ENCODE measurements at regions not wholly inside any gene's neighbourhood (a gene's known extent, or its start where the extent isn't known, plus 50 kb on each side); places are given as distances from the start of the nearest gene placed in this dataset.

DNA sequence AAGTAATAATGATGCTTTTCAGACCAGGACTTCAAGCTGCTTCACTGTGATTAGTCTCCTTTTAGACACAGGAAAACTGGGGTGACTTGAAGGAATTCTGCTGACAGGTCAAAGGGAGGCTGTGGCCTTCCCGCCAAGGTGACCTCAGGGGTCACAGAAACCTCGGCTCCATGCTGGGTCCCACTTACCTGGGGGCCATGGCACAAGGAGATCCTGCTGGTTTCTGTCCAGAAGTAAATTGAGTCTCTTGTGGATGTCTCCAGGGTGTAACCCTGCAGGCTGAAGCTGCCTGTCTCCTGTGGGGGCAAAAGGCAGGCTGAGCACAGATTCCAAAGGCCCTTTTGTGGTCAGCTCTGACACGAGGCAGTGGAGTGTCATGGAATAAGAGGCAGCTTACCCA, 138.7 kb upstream of the MED13L start:
- H4K20me1 ChIP-seq (ENCODE audit: control insufficient read depth, extremely low read depth, insufficient read depth, low read length) = no peaks in the 10 kb centered on the region
- no peaks in the 10 kb centered on the region for H3K36me3 ChIP-seq (ENCODE audit: control insufficient read depth, insufficient read depth, low read length)
- H3K9me3 ChIP-seq (ENCODE audit: control insufficient read depth, insufficient read depth, low read depth, low read length) = no peaks in the 10 kb centered on the region
- H3K27ac ChIP-seq (ENCODE audit: insufficient read depth, low read length) = no peak overlapping the region
- no peak for TF ChIP-seq EZH2 (IDR thresholded peaks at IDR 0.05; ENCODE audit: low read length, missing control alignments)
- TF ChIP-seq, protein P1, sequence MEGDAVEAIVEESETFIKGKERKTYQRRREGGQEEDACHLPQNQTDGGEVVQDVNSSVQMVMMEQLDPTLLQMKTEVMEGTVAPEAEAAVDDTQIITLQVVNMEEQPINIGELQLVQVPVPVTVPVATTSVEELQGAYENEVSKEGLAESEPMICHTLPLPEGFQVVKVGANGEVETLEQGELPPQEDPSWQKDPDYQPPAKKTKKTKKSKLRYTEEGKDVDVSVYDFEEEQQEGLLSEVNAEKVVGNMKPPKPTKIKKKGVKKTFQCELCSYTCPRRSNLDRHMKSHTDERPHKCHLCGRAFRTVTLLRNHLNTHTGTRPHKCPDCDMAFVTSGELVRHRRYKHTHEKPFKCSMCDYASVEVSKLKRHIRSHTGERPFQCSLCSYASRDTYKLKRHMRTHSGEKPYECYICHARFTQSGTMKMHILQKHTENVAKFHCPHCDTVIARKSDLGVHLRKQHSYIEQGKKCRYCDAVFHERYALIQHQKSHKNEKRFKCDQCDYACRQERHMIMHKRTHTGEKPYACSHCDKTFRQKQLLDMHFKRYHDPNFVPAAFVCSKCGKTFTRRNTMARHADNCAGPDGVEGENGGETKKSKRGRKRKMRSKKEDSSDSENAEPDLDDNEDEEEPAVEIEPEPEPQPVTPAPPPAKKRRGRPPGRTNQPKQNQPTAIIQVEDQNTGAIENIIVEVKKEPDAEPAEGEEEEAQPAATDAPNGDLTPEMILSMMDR (conservative IDR thresholded peaks at IDR 0.05 in 1 of 2, IDR thresholded peaks at IDR 0.05 in 1 of 2; ENCODE audit: low read depth in 1 of 2, low read length in 2 of 2) = no peak
- no peak overlapping the region for H3K4me2 ChIP-seq (ENCODE audit: extremely low read depth, insufficient read depth, low read length)
- DNase-seq (ENCODE audit: low read depth in 2 of 2) = no peak
- H3K4me3 ChIP-seq (replicated peaks in 1 of 4; ENCODE audit: control extremely low read depth in 1 of 4, insufficient read depth in 1 of 4, low read depth in 3 of 4, low read length in 4 of 4) = no peak overlapping the region
- H3K9ac ChIP-seq (ENCODE audit: insufficient read depth, low read length) = no peak overlapping the region
- H3K27me3 ChIP-seq (ENCODE audit: control insufficient read depth, insufficient read depth, low read length) = no peaks in the 10 kb centered on the region
- H2AFZ ChIP-seq (ENCODE audit: low read length) = no peak overlapping the region
- no peaks in the 10 kb centered on the region for H3K79me2 ChIP-seq (ENCODE audit: control insufficient read depth, insufficient read depth, low read length)
- no peaks in the 10 kb centered on the region for H3K4me1 ChIP-seq (ENCODE audit: control insufficient read depth, extremely low read depth, insufficient read depth, low read length)

DNA sequence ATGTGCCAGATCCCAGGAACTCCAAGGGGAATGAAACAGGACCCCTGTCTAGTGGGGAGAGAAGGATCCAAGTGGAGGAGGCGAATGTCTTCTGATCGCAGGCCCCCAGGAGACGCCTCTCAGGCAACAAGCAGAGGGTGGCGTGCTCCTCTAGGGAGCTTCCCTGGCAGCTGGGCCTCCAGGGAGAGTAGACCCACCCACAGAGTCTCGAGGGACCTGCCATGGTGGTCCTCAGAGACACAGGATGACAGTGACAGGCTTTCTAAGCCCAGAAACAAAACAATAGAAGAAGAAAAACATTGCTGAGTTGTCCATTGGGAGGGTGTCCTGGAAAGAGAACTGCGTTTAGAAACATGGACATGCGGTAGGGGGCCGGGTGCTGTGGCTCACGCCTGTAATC, 140.6 kb upstream of the MAP1LC3B2 start:
- H3K9ac ChIP-seq (ENCODE audit: insufficient read depth, low read length) = no peak overlapping the region
- H4K20me1 ChIP-seq (ENCODE audit: control insufficient read depth, extremely low read depth, insufficient read depth, low read length) = no peaks in the 10 kb centered on the region
- H3K9me3 ChIP-seq (ENCODE audit: control insufficient read depth, insufficient read depth, low read depth, low read length) = no peaks in the 10 kb centered on the region
- DNase-seq (ENCODE audit: low read depth in 2 of 2) = no peak
- H3K4me1 ChIP-seq (ENCODE audit: control insufficient read depth, extremely low read depth, insufficient read depth, low read length) = no peaks in the 10 kb centered on the region
- H3K36me3 ChIP-seq (ENCODE audit: control insufficient read depth, insufficient read depth, low read length) = no peaks in the 10 kb centered on the region
- no peak for TF ChIP-seq EZH2 (IDR thresholded peaks at IDR 0.05; ENCODE audit: low read length, missing control alignments)
- TF ChIP-seq, protein P1 (conservative IDR thresholded peaks at IDR 0.05 in 1 of 2, IDR thresholded peaks at IDR 0.05 in 1 of 2; ENCODE audit: low read depth in 1 of 2, low read length in 2 of 2) = no peak
- no peaks in the 10 kb centered on the region for H3K27me3 ChIP-seq (ENCODE audit: control insufficient read depth, insufficient read depth, low read length)
- no peak overlapping the region for H3K4me3 ChIP-seq (replicated peaks in 1 of 4; ENCODE audit: control extremely low read depth in 1 of 4, insufficient read depth in 1 of 4, low read depth in 3 of 4, low read length in 4 of 4)
- no peaks in the 10 kb centered on the region for H3K79me2 ChIP-seq (ENCODE audit: control insufficient read depth, insufficient read depth, low read length)
- no peak overlapping the region for H3K4me2 ChIP-seq (ENCODE audit: extremely low read depth, insufficient read depth, low read length)
- no peak overlapping the region for H3K27ac ChIP-seq (ENCODE audit: insufficient read depth, low read length)
- H2AFZ ChIP-seq (ENCODE audit: low read length) = no peak overlapping the region

DNA sequence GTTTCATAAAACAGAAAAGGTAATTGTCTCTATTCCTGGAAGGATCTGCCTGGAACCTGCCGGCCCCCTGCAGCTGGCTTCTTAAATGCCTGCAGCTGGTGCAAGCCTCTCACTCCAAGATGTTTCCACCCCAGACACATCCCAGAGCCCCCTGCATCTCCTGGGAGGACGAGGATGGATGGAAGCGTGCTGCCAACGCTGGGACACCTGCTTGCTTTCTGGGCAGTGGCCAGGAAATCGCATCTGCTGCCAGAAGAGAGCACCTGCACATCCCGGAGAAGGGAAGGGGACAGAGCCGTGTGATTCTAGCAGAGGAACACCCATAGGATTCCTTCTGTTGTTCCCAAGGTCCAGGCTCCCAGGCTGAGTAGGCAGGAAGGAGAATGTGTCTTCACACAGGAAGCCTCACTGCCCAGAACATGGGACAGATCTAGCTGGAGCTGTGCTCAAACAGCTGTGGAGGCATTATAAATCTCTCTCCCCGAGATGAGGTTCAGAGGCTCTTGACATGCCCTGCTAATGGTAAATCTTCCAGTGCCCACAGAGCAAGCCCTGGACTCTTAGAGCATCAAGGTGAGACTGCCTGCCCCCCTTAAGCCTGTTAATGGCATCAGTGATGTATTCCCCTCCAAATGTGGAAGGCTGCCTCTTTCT, 138.8 kb upstream of the MAP1LC3B2 start:
- Histone ChIP-seq H3K4me2 (ENCODE audit: extremely low read depth, insufficient read depth, low read length) (no peak overlapping the region), H3K4me3 (replicated peaks in 1 of 4; ENCODE audit: control extremely low read depth in 1 of 4, insufficient read depth in 1 of 4, low read depth in 3 of 4, low read length in 4 of 4) (no peak overlapping the region), H3K9me3 (ENCODE audit: control insufficient read depth, insufficient read depth, low read depth, low read length) (no peaks in the 10 kb centered on the region), H3K36me3 (ENCODE audit: control insufficient read depth, insufficient read depth, low read length) (no peaks in the 10 kb centered on the region), H2AFZ (ENCODE audit: low read length) (no peak overlapping the region), H3K9ac (ENCODE audit: insufficient read depth, low read length) (no peak overlapping the region), H3K27me3 (ENCODE audit: control insufficient read depth, insufficient read depth, low read length) (no peaks in the 10 kb centered on the region), H3K4me1 (ENCODE audit: control insufficient read depth, extremely low read depth, insufficient read depth, low read length) (no peaks in the 10 kb centered on the region), H3K79me2 (ENCODE audit: control insufficient read depth, insufficient read depth, low read length) (no peaks in the 10 kb centered on the region), H3K27ac (ENCODE audit: insufficient read depth, low read length) (no peak overlapping the region), H4K20me1 (ENCODE audit: control insufficient read depth, extremely low read depth, insufficient read depth, low read length) (no peaks in the 10 kb centered on the region)
- DNase-seq (ENCODE audit: low read depth in 2 of 2) = no peak
- TF ChIP-seq, protein P1 (conservative IDR thresholded peaks at IDR 0.05 in 1 of 2, IDR thresholded peaks at IDR 0.05 in 1 of 2; ENCODE audit: low read depth in 1 of 2, low read length in 2 of 2) = no peak
- TF ChIP-seq EZH2 (IDR thresholded peaks at IDR 0.05; ENCODE audit: low read length, missing control alignments) = no peak

All from fibroblast of lung (primary cell).